GM18951 (cell line): ENCODE measurements at regions not wholly inside any gene's neighbourhood (a gene's known extent, or its start where the extent isn't known, plus 50 kb on each side); places are given as distances from the start of the nearest gene placed in this dataset.

ENCODE experiments used
- POLR2A ChIP-seq: IDR thresholded peaks from 4 replicates; pipeline ENCODE4 v1.6.1; 2011; ENCODE audit warnings: mild to moderate bottlenecking; ENCODE audit not compliant: insufficient read length, insufficient read depth; ENCODE audit errors: extremely low read depth
- in situ Hi-C: fragments of 300-500 bp; cut with MboI; formaldehyde crosslinking; loops from one replicate; pipeline ENCODE4 v1.12.0; 2022; ENCODE audit warnings: low sequenced_read_pairs, mixed read lengths, inconsistent platforms; ENCODE audit not compliant: unreplicated experiment

- in situ Hi-C loops, result no loop called here
- TF ChIP-seq POLR2A, result no peak
These were observed 964.2 kb upstream of the IGFBP7 start for GRCh38 chr4:58074382-58074781.

GRCh38 chr4:58070726-58071125 is 960.5 kb upstream of the IGFBP7 start:
- in situ Hi-C loops, result no loop called here
- no peak for TF ChIP-seq POLR2A

- no peak for TF ChIP-seq POLR2A
- in situ Hi-C loops, result no loop called here
These were observed 954.5 kb upstream of the IGFBP7 start for GRCh38 chr4:58064653-58065052.

- TF ChIP-seq POLR2A, result no peak
- in situ Hi-C loops, result no loop called here
These were observed 953.4 kb upstream of the IGFBP7 start for GRCh38 chr4:58063404-58064160.

- TF ChIP-seq POLR2A, result no peak
- in situ Hi-C loops, result no loop called here
These were observed 951.8 kb upstream of the IGFBP7 start for GRCh38 chr4:58061967-58062366.

GRCh38 chr4:58050439-58050838 is 940.3 kb upstream of the IGFBP7 start:
- TF ChIP-seq POLR2A, result no peak
- in situ Hi-C loops, result no loop called here

GRCh38 chr4:58048491-58048890 is 938.3 kb upstream of the IGFBP7 start:
- no peak for TF ChIP-seq POLR2A

GRCh38 chr4:58042176-58042575 is 932.0 kb upstream of the IGFBP7 start:
- in situ Hi-C loops, result no loop called here
- TF ChIP-seq POLR2A, result no peak

More at GRCh38 chr4:58048491-58048890, 938.3 kb upstream of the IGFBP7 start:
- in situ Hi-C loops, result no loop called here

GRCh38 chr4:57993944-57994343 is 883.8 kb upstream of the IGFBP7 start:
- TF ChIP-seq POLR2A, result no peak
- in situ Hi-C loops, result no loop called here

GRCh38 chr4:57989430-57989829 is 879.2 kb upstream of the IGFBP7 start:
- in situ Hi-C loops, result no loop called here
- no peak for TF ChIP-seq POLR2A

- TF ChIP-seq POLR2A, result no peak
- in situ Hi-C loops, result no loop called here
These were observed 875.0 kb upstream of the IGFBP7 start for GRCh38 chr4:57985161-57985560.

GRCh38 chr4:57981123-57981522 is 870.9 kb upstream of the IGFBP7 start:
- in situ Hi-C loops, result no loop called here
- TF ChIP-seq POLR2A, result no peak

GRCh38 chr4:57974821-57975220 is 864.6 kb upstream of the IGFBP7 start:
- no peak for TF ChIP-seq POLR2A
- in situ Hi-C loops, result no loop called here

GRCh38 chr4:57973819-57974218 is 863.6 kb upstream of the IGFBP7 start:
- in situ Hi-C loops, result no loop called here
- no peak for TF ChIP-seq POLR2A

GRCh38 chr4:57971261-57971660 is 861.1 kb upstream of the IGFBP7 start:
- no peak for TF ChIP-seq POLR2A
- in situ Hi-C loops, result no loop called here
